A673 (cell line): ENCODE measurements at regions not wholly inside any gene's neighbourhood (a gene's known extent, or its start where the extent isn't known, plus 50 kb on each side); places are given as distances from the start of the nearest gene placed in this dataset.

Source experiments
- CTCF ChIP-seq: fragments of 300-800, 200-600 bp; sonication (generic); conservative IDR thresholded peaks from 2 replicates; pipeline ENCODE4 v1.5.1; 2017; ENCODE audit warnings: low read depth, mild to moderate bottlenecking, antibody characterized with exemption, low read length, moderate library complexity, mixed read lengths
- EZH2 ChIP-seq: fragments of 200-600 bp; sonication (generic); IDR thresholded peaks from 2 replicates; pipeline ENCODE4 v1.6.1; 2017; ENCODE audit warnings: borderline replicate concordance, low read depth, mild to moderate bottlenecking, mixed read lengths, antibody characterized with exemption, low read length; ENCODE audit not compliant: poor library complexity, severe bottlenecking

GRCh38 chr3:130621824-130622223 is 104.8 kb downstream of the COL6A6 start:
- TF ChIP-seq CTCF (no peak), EZH2 (no peak)
